ENCODE measurements at regions not wholly inside any gene's neighbourhood (a gene's known extent, or its start where the extent isn't known, plus 50 kb on each side); places are given as distances from the start of the nearest gene placed in this dataset.
"Not testable (repeated sequence)": the region's sequence is repeated elsewhere in the genome, so short reads cannot be mapped to it uniquely, and the experiment has no call there.

GRCh38 chr4:49161111-49161541 lies 175.1 kb downstream of the CWH43 start:
- TF ChIP-seq CTCF, POLR2A (IDR thresholded peaks at IDR 0.05): not testable (repeated sequence)

All from heart left ventricle (tissue), 13 donors.